Esophagus muscularis mucosa (tissue), 4 donors: ENCODE measurements at regions not wholly inside any gene's neighbourhood (a gene's known extent, or its start where the extent isn't known, plus 50 kb on each side); places are given as distances from the start of the nearest gene placed in this dataset.

Source experiments
- CTCF ChIP-seq, 3 experiments: fragments of 200-600 bp in 2 of 3; fragments of 450-650 bp in 1 of 3; sonication (generic) in 2 of 3; IDR thresholded peaks; one replicate each; pipeline ENCODE4 v1.5.1; 2017 to 2019; ENCODE audit warnings: antibody characterized with exemption in 3 of 3, mild to moderate bottlenecking in 2 of 3, moderate library complexity in 1 of 3
- EP300 ChIP-seq: sonication (generic); formaldehyde crosslinking; IDR thresholded peaks from one replicate; pipeline ENCODE4 v1.6.1; 2017; ENCODE audit warnings: antibody characterized with exemption
- POLR2A ChIP-seq: fragments of 450-650 bp; IDR thresholded peaks from one replicate; pipeline ENCODE4 v1.6.1; 2017; ENCODE audit warnings: antibody characterized with exemption, moderate library complexity, mild to moderate bottlenecking, low read depth

- TF ChIP-seq CTCF (IDR thresholded peaks at IDR 0.05) (no peak), POLR2A (no peak), EP300 (no peak)
These were observed 520.6 kb downstream of the TNS1 start for GRCh38 chr2:217482056-217482710.
